ENCODE measurements at regions not wholly inside any gene's neighbourhood (a gene's known extent, or its start where the extent isn't known, plus 50 kb on each side); places are given as distances from the start of the nearest gene placed in this dataset.

DNA sequence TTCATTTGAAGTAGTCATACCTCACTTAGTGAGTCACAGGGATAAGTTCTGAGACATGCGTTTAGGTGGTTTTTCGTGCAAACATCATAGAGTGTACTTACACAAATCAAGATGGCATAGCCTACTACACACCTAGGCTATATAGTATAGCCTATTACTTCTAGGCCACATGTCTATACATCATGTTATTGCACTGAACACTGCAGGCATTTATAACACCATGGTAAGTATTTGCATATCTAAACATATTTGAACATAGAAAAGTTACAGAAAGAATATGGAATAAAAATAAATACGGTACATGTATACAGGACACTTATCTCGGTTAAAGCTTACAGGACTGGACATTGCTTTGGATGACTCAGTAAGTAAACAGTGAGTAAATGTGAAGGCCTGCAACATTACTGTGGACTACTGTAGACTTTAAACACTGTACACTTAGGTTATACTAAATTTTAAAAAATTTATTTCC, 670.6 kb downstream of the SLC16A7 start:
- Histone ChIP-seq H3K27ac (no peak overlapping the region), H3K9me3 (replicated peaks in 1 of 3) (no peaks in the 10 kb centered on the region), H3K27me3 (no peaks in the 10 kb centered on the region), H3K4me1 (replicated peaks in 1 of 2) (no peaks in the 10 kb centered on the region), H3K4me3 (no peak overlapping the region), H3K36me3 (replicated peaks in 1 of 2) (no peaks in the 10 kb centered on the region)
- TF ChIP-seq POLR2A (IDR thresholded peaks at IDR 0.05) (no peak), CTCF (IDR thresholded peaks at IDR 0.05) (no peak)
- 55 to 72% (median 70%) methylated on average over 4 of the region's 4 CpGs for WGBS, 4 donors
- DNase-seq = no peak
- intact Hi-C loops (cut with DNase I) = no loop called here

DNA sequence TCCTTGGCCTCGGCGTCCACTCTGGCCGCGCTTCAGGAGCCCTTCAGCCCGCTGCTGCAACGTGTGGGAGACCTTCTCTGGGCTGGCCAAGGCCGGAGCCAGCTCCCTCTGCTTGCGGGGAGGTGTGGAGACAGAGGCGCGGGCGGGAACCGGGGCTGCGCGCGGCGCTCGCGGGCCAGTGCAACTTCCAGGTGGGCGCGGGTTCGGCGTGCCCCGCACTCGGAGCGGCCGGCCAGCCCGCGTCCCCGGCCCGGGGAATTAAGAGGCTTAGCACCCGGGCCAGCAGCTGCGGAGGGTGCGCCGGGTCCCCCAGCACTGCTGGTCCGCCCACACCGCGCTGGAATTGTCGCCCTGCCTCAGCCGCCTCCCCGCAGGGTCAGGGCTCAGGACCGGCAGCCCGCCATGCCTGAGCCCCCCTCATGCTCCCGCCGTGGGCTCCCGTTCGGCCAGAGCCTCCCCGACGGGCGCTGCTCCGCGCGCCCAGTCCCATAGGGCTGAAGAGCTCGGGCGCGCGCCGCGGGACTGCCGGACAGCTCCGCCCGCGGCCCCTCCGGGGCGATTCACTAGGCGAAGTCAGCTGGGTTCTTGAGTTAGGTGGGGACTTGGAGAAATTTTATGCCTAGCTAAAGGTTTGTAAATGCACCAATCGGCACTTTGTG, 673.9 kb downstream of the SLC16A7 start:
- Histone ChIP-seq H3K4me1 (replicated peaks in 1 of 2) (no peaks in the 10 kb centered on the region), H3K9me3 (replicated peaks in 1 of 3) (no peaks in the 10 kb centered on the region), H3K4me3 (no peak overlapping the region), H3K36me3 (replicated peaks in 1 of 2) (no peaks in the 10 kb centered on the region), H3K27me3 (no peaks in the 10 kb centered on the region), H3K27ac (no peak overlapping the region)
- WGBS, 4 donors = 96 to 97% (median 97%) methylated on average over 26 to 66 of the region's 66 CpGs
- no peak for DNase-seq
- TF ChIP-seq POLR2A (IDR thresholded peaks at IDR 0.05) = no peak
- no peak for TF ChIP-seq CTCF (IDR thresholded peaks at IDR 0.05)
- intact Hi-C loops (cut with DNase I) = no loop called here

DNA sequence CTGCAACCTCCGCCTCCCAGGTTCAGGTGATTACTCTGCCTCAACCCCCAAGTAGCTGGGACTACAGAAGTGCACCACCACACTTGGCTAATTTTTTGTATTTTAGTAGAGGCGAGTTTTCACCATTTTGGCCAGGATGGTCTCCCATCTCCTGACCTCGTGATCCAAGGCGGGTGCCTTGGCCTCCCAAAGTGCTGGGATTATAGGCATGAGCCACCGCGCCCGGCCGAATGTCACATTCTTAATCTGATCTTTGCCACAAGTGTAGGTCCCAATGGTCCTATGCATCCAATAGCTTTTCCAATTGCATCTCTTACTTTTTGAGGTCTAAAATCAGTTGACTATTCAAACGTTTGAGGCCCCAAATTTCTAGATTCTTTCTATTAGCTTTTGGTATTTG, 676.0 kb downstream of the SLC16A7 start:
- H3K27me3 ChIP-seq = no peaks in the 10 kb centered on the region
- no peaks in the 10 kb centered on the region for H3K36me3 ChIP-seq (replicated peaks in 1 of 2)
- H3K9me3 ChIP-seq (replicated peaks in 1 of 3) = no peaks in the 10 kb centered on the region
- H3K4me3 ChIP-seq = no peak overlapping the region
- DNase-seq = no peak
- H3K4me1 ChIP-seq (replicated peaks in 1 of 2) = no peaks in the 10 kb centered on the region
- TF ChIP-seq POLR2A (IDR thresholded peaks at IDR 0.05) (no peak), CTCF (IDR thresholded peaks at IDR 0.05) (no peak)
- 76 to 90% (median 81%) methylated on average over 9 of the region's 9 CpGs for WGBS, 4 donors
- H3K27ac ChIP-seq = no peak overlapping the region
- intact Hi-C loops (cut with DNase I) = no loop called here

DNA sequence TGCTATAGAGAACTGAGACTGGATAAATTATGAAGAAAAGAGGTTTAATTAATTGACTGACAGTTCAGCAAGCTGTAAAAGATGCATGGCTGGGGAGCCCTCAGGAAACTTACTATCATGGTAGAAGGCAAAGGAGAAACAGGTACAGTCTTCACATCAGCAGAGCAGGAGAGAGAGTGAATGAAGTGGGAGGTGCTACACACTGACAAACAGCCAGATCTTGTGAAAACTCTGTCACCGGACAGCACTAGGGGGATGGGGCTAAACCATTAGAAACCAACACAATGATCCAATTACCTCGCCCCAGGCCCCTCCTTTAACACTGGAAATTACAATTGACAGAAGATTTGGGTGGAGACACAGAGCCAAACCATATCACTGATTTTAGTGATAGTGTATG, 682.4 kb downstream of the SLC16A7 start:
- no peaks in the 10 kb centered on the region for H3K36me3 ChIP-seq (replicated peaks in 1 of 2)
- H3K4me3 ChIP-seq = no peak overlapping the region
- H3K27me3 ChIP-seq = no peaks in the 10 kb centered on the region
- H3K4me1 ChIP-seq (replicated peaks in 1 of 2) = no peaks in the 10 kb centered on the region
- WGBS, 4 donors = 30 to 61% (median 46%) methylated on average over 2 of the region's 2 CpGs
- no peaks in the 10 kb centered on the region for H3K9me3 ChIP-seq (replicated peaks in 1 of 3)
- intact Hi-C loops (cut with DNase I) = no loop called here
- H3K27ac ChIP-seq = no peak overlapping the region
- DNase-seq = no peak
- TF ChIP-seq CTCF (IDR thresholded peaks at IDR 0.05) = no peak
- no peak for TF ChIP-seq POLR2A (IDR thresholded peaks at IDR 0.05)

All from adrenal gland (tissue), 9 donors.